T-helper 17 cell (primary cell): ENCODE measurements at regions not wholly inside any gene's neighbourhood (a gene's known extent, or its start where the extent isn't known, plus 50 kb on each side); places are given as distances from the start of the nearest gene placed in this dataset.

Experiments
- ATAC-seq: fragments of 150-1000 bp; cut with Tn5 transposase; 2 replicates; pipeline ENCODE4 v1.10.0; 2021; ENCODE audit warnings: mild to moderate bottlenecking, moderate library complexity
- DNase-seq, 3 donors: peaks; one replicate each; pipeline versions ENCODE4 v3.0.0 to v3.0.0-alpha.2; 2020 to 2021
- H3K9me3 ChIP-seq: one replicate; pipeline ENCODE4 v1.7.0; 2013; ENCODE audit warnings: low read length, mild to moderate bottlenecking; ENCODE audit not compliant: control insufficient read depth, poor library complexity, severe bottlenecking
- H3K27ac Mint-ChIP-seq: one replicate; pipeline ENCODE4 v1.8.0; 2022; ENCODE audit warnings: mild to moderate bottlenecking, moderate library complexity, mixed read lengths
- H3K27me3 Mint-ChIP-seq: one replicate; pipeline ENCODE4 v1.8.0; 2022; ENCODE audit warnings: mixed read lengths
- H3K36me3 Mint-ChIP-seq: one replicate; pipeline ENCODE4 v1.8.0; 2022; ENCODE audit warnings: low read depth, mixed read lengths
- H3K4me1 Mint-ChIP-seq: one replicate; pipeline ENCODE4 v1.8.0; 2022; ENCODE audit warnings: mild to moderate bottlenecking, mixed read lengths
- H3K4me3 Mint-ChIP-seq: one replicate; pipeline ENCODE4 v1.8.0; 2022; ENCODE audit warnings: mild to moderate bottlenecking, moderate library complexity, mixed read lengths

- H3K4me1 Mint-ChIP-seq: no peaks in the 10 kb centered on the region
- H3K4me3 Mint-ChIP-seq: no peak overlapping the region
- no peak overlapping the region for H3K27ac Mint-ChIP-seq
- no peaks in the 10 kb centered on the region for H3K27me3 Mint-ChIP-seq
- DNase-seq (no peak), ATAC-seq (no peak)
- no peaks in the 10 kb centered on the region for H3K9me3 ChIP-seq
- H3K36me3 Mint-ChIP-seq: no peaks in the 10 kb centered on the region
Measured at GRCh38 chr13:80989241-80989640, 648.3 kb upstream of the SPRY2 start.

- Mint-ChIP-seq H3K4me1 (no peaks in the 10 kb centered on the region), H3K27me3 (no peaks in the 10 kb centered on the region), H3K36me3 (no peaks in the 10 kb centered on the region), H3K4me3 (no peak overlapping the region), H3K27ac (no peak overlapping the region)
- H3K9me3 ChIP-seq: no peaks in the 10 kb centered on the region
- ATAC-seq (no peak), DNase-seq (no peak)
Measured at GRCh38 chr13:80988391-80989151, 647.6 kb upstream of the SPRY2 start.

- no peak overlapping the region for H3K4me3 Mint-ChIP-seq
- H3K27ac Mint-ChIP-seq: no peak overlapping the region
- no peaks in the 10 kb centered on the region for H3K36me3 Mint-ChIP-seq
- no peaks in the 10 kb centered on the region for H3K4me1 Mint-ChIP-seq
- no peaks in the 10 kb centered on the region for H3K9me3 ChIP-seq
- no peak for ATAC-seq
- DNase-seq: no peak
- no peaks in the 10 kb centered on the region for H3K27me3 Mint-ChIP-seq
Measured at GRCh38 chr13:80979035-80979641, 638.2 kb upstream of the SPRY2 start.

GRCh38 chr13:80977168-80977567 lies 636.2 kb upstream of the SPRY2 start:
- no peak overlapping the region for H3K27ac Mint-ChIP-seq
- no peaks in the 10 kb centered on the region for H3K4me1 Mint-ChIP-seq
- no peaks in the 10 kb centered on the region for H3K9me3 ChIP-seq
- no peak for DNase-seq
- no peaks in the 10 kb centered on the region for H3K27me3 Mint-ChIP-seq
- no peak overlapping the region for H3K4me3 Mint-ChIP-seq
- ATAC-seq: no peak
- no peaks in the 10 kb centered on the region for H3K36me3 Mint-ChIP-seq

GRCh38 chr13:80975903-80976302 lies 635.0 kb upstream of the SPRY2 start:
- Mint-ChIP-seq H3K36me3 (no peaks in the 10 kb centered on the region), H3K4me3 (no peak overlapping the region), H3K27ac (no peak overlapping the region), H3K4me1 (no peaks in the 10 kb centered on the region), H3K27me3 (no peaks in the 10 kb centered on the region)
- no peak for ATAC-seq
- H3K9me3 ChIP-seq: no peaks in the 10 kb centered on the region
- DNase-seq: no peak

GRCh38 chr13:80973721-80974120 lies 632.8 kb upstream of the SPRY2 start:
- no peaks in the 10 kb centered on the region for H3K4me1 Mint-ChIP-seq
- no peaks in the 10 kb centered on the region for H3K27me3 Mint-ChIP-seq
- H3K9me3 ChIP-seq: no peaks in the 10 kb centered on the region
- H3K4me3 Mint-ChIP-seq: no peak overlapping the region
- H3K36me3 Mint-ChIP-seq: no peaks in the 10 kb centered on the region
- no peak for DNase-seq
- no peak for ATAC-seq
- H3K27ac Mint-ChIP-seq: no peak overlapping the region

- no peak for DNase-seq
- no peak for ATAC-seq
- H3K9me3 ChIP-seq: no peaks in the 10 kb centered on the region
- no peak overlapping the region for H3K27ac Mint-ChIP-seq
- no peak overlapping the region for H3K4me3 Mint-ChIP-seq
- H3K4me1 Mint-ChIP-seq: no peaks in the 10 kb centered on the region
- no peaks in the 10 kb centered on the region for H3K27me3 Mint-ChIP-seq
- no peaks in the 10 kb centered on the region for H3K36me3 Mint-ChIP-seq
Measured at GRCh38 chr13:80972857-80973478, 632.0 kb upstream of the SPRY2 start.

GRCh38 chr13:80965097-80965496 lies 624.2 kb upstream of the SPRY2 start:
- no peak overlapping the region for H3K4me3 Mint-ChIP-seq
- H3K27me3 Mint-ChIP-seq: no peaks in the 10 kb centered on the region
- no peak overlapping the region for H3K27ac Mint-ChIP-seq
- no peaks in the 10 kb centered on the region for H3K9me3 ChIP-seq
- H3K4me1 Mint-ChIP-seq: no peaks in the 10 kb centered on the region
- no peak for DNase-seq
- no peaks in the 10 kb centered on the region for H3K36me3 Mint-ChIP-seq
- no peak for ATAC-seq

DNA sequence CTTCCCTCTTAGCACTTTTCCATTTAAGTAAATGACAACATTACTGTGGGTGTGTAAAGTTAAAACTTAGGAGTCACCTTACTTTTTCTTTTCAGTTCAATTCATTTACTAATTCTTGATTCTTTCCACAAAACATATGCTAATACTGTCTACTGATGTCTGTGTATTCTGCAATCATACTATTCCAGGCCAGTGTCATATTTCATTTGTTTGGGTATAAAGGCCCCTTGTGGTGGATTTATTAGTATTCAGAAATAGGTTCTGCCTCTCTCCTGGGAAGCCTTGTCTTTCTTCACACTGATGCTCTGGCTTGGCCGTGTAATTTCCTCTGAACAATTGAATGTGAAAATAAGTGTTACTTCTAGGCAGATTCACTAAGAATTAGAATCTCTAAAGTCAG lies 621.9 kb upstream of the SPRY2 start:
- Mint-ChIP-seq H3K4me3 (no peak overlapping the region), H3K4me1 (no peaks in the 10 kb centered on the region), H3K27me3 (no peaks in the 10 kb centered on the region), H3K36me3 (no peaks in the 10 kb centered on the region), H3K27ac (no peak overlapping the region)
- DNase-seq: no peak
- ATAC-seq: no peak
- no peaks in the 10 kb centered on the region for H3K9me3 ChIP-seq

GRCh38 chr13:80962173-80962572 lies 621.2 kb upstream of the SPRY2 start:
- DNase-seq: no peak
- no peaks in the 10 kb centered on the region for H3K27me3 Mint-ChIP-seq
- no peaks in the 10 kb centered on the region for H3K4me1 Mint-ChIP-seq
- no peaks in the 10 kb centered on the region for H3K9me3 ChIP-seq
- H3K4me3 Mint-ChIP-seq: no peak overlapping the region
- no peaks in the 10 kb centered on the region for H3K36me3 Mint-ChIP-seq
- H3K27ac Mint-ChIP-seq: no peak overlapping the region
- ATAC-seq: no peak

GRCh38 chr13:80957019-80957655 lies 616.2 kb upstream of the SPRY2 start:
- H3K27ac Mint-ChIP-seq: no peak overlapping the region
- no peaks in the 10 kb centered on the region for H3K9me3 ChIP-seq
- ATAC-seq: no peak

GRCh38 chr13:80955501-80955900 lies 614.6 kb upstream of the SPRY2 start:
- H3K36me3 Mint-ChIP-seq: no peaks in the 10 kb centered on the region
- peaks cover 2% of the 10 kb centered on the region for H3K9me3 ChIP-seq
- ATAC-seq: no peak
- DNase-seq: no peak
- H3K4me3 Mint-ChIP-seq: no peak overlapping the region
- no peaks in the 10 kb centered on the region for H3K4me1 Mint-ChIP-seq
- no peak overlapping the region for H3K27ac Mint-ChIP-seq
- no peaks in the 10 kb centered on the region for H3K27me3 Mint-ChIP-seq

More at GRCh38 chr13:80957019-80957655, 616.2 kb upstream of the SPRY2 start:
- Mint-ChIP-seq H3K4me1 (no peaks in the 10 kb centered on the region), H3K27me3 (no peaks in the 10 kb centered on the region), H3K36me3 (no peaks in the 10 kb centered on the region), H3K4me3 (no peak overlapping the region)
- no peak for DNase-seq

DNA sequence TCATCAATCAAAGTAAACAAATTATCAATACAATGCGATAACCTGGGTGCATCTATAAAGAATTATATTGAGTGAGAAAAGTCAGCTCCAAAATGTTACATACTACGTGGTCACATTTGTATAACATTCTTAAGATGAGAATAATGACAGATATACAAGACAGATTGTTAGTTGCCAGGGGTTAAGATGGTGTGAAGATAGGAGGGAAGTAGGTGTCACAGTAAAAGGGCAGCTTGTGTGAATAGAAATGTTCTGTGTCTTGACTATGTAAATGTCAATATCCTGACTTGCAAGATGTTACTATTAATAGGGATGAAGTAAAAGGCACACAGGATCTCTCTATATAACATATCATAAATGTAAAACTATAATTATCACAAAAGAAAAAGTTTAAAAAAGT lies 611.2 kb upstream of the SPRY2 start:
- peaks cover 2% of the 10 kb centered on the region for H3K9me3 ChIP-seq
- Mint-ChIP-seq H3K4me1 (no peaks in the 10 kb centered on the region), H3K36me3 (no peaks in the 10 kb centered on the region), H3K27ac (no peak overlapping the region), H3K27me3 (no peaks in the 10 kb centered on the region), H3K4me3 (no peak overlapping the region)
- no peak for ATAC-seq
- DNase-seq: no peak
